AG10803 (cell line): ENCODE measurements at regions not wholly inside any gene's neighbourhood (a gene's known extent, or its start where the extent isn't known, plus 50 kb on each side); places are given as distances from the start of the nearest gene placed in this dataset.

ENCODE experiments used
- DNase-seq: peaks from one replicate; pipeline ENCODE4 v3.0.0; 2010; ENCODE audit warnings: low read depth
- H3K4me3 ChIP-seq: 2 replicates; pipeline ENCODE4 v1.5.1; 2011; ENCODE audit warnings: mild to moderate bottlenecking, low read length, control low read depth
- TF ChIP-seq, protein P1 (sequence below): conservative IDR thresholded peaks from 2 replicates; pipeline ENCODE4 v1.5.1; 2011; ENCODE audit warnings: mild to moderate bottlenecking, low read length, control low read depth, inconsistent platforms

DNA sequence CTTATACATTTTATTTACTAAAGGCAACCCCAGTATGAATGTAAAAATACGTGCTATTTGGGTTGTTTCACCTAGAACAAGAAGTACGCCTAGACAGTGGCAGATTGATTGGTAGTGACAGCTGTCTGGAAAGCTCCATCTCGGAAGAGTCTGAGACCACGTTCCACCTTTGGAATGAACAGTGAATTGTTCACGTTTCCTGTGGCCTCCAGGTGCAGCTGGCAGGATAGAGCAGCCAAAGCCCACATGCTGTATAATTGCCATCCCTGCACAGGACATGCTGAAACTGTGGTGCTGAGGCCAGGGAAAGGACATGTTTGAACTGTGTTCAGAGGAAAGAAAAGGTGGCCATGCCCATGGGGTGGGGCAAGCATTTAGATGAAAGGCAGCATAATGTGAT lies 218.7 kb upstream of the MTNR1B start:
- H3K4me3 ChIP-seq, result no peak overlapping the region
- TF ChIP-seq, protein P1, sequence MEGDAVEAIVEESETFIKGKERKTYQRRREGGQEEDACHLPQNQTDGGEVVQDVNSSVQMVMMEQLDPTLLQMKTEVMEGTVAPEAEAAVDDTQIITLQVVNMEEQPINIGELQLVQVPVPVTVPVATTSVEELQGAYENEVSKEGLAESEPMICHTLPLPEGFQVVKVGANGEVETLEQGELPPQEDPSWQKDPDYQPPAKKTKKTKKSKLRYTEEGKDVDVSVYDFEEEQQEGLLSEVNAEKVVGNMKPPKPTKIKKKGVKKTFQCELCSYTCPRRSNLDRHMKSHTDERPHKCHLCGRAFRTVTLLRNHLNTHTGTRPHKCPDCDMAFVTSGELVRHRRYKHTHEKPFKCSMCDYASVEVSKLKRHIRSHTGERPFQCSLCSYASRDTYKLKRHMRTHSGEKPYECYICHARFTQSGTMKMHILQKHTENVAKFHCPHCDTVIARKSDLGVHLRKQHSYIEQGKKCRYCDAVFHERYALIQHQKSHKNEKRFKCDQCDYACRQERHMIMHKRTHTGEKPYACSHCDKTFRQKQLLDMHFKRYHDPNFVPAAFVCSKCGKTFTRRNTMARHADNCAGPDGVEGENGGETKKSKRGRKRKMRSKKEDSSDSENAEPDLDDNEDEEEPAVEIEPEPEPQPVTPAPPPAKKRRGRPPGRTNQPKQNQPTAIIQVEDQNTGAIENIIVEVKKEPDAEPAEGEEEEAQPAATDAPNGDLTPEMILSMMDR, result no peak
- no peak for DNase-seq

DNA sequence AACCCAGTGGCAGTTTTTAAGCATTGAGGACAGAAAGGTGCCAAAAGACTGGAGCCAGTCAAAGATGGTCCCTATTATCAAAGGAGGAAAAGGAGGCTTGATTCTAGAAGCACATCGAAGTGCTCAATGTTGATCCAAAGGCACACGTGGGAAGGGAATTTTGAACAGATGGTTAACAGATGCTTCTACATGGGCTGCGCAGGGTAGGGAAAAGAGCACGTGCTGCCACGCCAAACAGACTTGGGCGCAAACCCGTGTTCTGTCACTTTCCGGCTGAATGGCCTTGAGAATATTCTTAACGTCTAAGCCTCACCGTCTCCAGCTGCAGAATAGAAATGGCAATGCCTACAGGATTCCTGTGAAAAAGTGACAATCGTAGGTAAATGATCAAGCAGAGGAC lies 217.9 kb upstream of the MTNR1B start:
- no peak overlapping the region for H3K4me3 ChIP-seq
- TF ChIP-seq, protein P1, result no peak
- peak; percentile 38 for DNase-seq

DNA sequence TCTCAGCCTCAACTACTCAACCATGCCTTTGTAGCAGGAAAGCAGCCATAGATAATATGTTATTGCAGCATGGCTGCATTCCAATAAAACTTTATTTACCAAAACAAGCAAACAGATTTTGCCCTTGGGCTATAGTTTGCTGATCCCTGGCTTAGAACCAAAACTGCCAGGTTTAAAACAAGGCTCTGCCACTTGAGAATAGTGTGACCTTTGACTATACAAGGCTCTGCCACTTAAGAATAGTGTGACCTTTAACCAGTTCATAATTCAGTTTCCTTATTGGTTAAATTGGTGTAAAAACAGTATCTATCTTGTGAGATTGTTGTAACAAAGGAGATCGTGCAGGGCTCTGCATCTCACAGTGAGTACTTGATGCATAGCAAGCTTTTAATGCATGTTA lies 217.3 kb upstream of the MTNR1B start:
- no peak overlapping the region for H3K4me3 ChIP-seq
- TF ChIP-seq, protein P1, result no peak
- DNase-seq, result no peak

DNA sequence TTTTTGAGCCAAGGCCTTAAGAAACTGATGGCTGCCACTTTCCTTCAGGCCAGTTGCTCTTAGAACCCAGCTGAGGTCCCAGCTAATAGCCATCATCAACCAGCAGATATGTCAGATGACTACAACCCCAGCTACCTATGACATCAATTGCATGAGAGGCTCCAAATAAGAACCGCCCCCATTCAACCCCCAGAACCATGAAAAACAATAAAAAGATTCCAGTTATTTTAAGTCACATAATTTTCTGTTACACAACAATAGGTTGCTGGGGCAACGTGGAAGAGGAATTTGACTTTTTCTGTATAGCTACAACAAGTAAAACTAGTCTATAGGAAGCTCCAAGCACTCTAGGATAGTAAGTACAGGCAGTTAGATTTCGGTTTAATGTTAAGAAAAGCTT lies 216.3 kb upstream of the MTNR1B start:
- no peak overlapping the region for H3K4me3 ChIP-seq
- peak; percentile 55 for DNase-seq
- TF ChIP-seq, protein P1, result no peak

DNA sequence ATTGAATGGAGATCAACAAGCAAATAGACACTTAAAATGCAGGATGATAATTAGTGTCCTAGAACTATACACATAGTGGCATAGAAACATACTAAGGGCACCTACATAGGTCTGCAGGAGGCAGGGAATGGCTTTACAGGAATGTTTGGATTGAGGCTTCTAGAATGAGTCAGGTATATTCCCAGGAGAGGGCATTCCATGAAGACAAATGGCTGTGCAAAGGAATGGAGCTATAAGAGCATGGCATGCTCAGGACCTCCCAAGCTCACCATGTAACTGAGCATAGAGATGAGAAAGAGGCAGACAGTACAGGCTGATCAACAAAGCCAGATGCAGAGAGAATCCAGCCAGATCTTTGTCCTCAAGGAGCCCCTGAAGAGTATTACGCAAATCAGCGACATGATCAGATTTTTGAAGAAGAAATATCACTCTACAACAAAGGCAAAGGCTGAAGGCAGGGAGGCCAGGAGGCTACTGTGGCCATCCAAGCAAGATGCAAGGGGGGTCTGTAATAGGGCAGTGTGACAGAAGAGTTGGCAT lies 211.1 kb upstream of the MTNR1B start:
- no peak overlapping the region for H3K4me3 ChIP-seq
- TF ChIP-seq, protein P1, result no peak
- DNase-seq, result peak; percentile 39

DNA sequence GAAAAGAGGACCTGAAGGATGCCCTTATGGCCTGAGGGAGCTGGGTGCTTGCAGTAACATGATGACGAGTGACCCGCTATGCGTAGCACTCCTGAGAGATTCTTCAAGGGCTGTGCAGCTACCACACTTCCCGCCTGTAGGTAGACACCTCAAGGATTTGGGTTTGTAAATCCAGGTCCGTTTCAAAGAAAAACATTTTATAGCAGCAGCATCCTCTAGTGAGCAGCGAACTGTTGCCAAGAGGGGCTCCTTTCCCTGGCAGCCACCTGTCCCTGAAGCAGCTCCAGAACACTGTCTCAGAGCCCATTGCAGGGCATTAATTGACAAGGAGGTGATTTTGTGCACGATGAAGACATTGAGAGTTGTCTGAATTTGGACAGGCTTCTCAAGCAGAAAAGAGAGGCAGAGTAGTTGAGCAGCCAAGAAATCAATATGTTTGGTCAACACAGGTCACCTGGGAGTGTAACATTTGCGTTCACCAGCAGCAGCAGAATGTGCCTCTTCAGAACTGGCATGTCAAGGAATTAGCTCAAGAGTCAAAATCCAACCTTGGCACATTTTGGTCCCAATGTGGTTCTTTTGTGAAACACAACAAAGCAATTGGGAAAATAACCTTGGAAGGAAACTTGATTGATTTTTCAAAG lies 209.8 kb upstream of the MTNR1B start:
- no peak for DNase-seq
- no peak overlapping the region for H3K4me3 ChIP-seq
- TF ChIP-seq, protein P1, result no peak

DNA sequence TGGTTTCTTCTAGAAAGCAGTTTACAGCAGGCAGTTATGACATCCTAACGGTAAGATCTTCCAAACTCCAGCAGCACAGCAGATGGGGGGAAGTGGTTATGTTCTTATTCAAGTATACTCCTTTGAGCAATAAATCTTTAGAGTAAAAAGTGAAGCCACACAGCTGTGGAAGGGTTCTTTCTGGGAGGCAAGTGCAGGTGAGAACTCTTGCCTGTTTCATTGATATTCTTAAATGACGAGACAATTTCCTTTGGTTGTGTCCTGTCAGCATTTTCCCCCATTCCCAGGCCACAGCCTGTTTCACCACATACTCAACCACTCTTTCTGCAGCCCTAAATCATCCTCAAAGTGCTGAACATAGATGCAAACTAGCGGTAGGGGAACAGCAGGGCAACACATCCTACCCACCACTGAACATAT lies 207.3 kb upstream of the MTNR1B start:
- DNase-seq, result no peak
- TF ChIP-seq, protein P1, result no peak
- no peak overlapping the region for H3K4me3 ChIP-seq
